ENCODE measurements at regions not wholly inside any gene's neighbourhood (a gene's known extent, or its start where the extent isn't known, plus 50 kb on each side); places are given as distances from the start of the nearest gene placed in this dataset.

- no peak for DNase-seq (ENCODE audit: low read depth)
These were observed 896.9 kb downstream of the CCSER2 start for GRCh38 chr10:85225311-85225710.

GRCh38 chr10:85226596-85226995, 898.2 kb downstream of the CCSER2 start:
- DNase-seq (ENCODE audit: low read depth) = no peak

- DNase-seq (ENCODE audit: low read depth) = no peak
These were observed 900.3 kb downstream of the CCSER2 start for GRCh38 chr10:85228726-85229125.

GRCh38 chr10:85231534-85232270, 903.3 kb downstream of the CCSER2 start:
- DNase-seq (ENCODE audit: low read depth) = no peak

- DNase-seq (ENCODE audit: low read depth) = no peak
These were observed 906.9 kb downstream of the CCSER2 start for GRCh38 chr10:85235258-85235657.

- no peak for DNase-seq (ENCODE audit: low read depth)
These were observed 910.3 kb downstream of the CCSER2 start for GRCh38 chr10:85238676-85239075.

GRCh38 chr10:85250304-85250703, 921.9 kb downstream of the CCSER2 start:
- DNase-seq (ENCODE audit: low read depth) = no peak

GRCh38 chr10:85256481-85256880, 928.1 kb downstream of the CCSER2 start:
- no peak for DNase-seq (ENCODE audit: low read depth)

- no peak for DNase-seq (ENCODE audit: low read depth)
These were observed 931.5 kb downstream of the CCSER2 start for GRCh38 chr10:85259908-85260307.

GRCh38 chr10:85262992-85263391, 934.6 kb downstream of the CCSER2 start:
- no peak for DNase-seq (ENCODE audit: low read depth)

- no peak for DNase-seq (ENCODE audit: low read depth)
These were observed 936.7 kb downstream of the CCSER2 start for GRCh38 chr10:85265121-85265520.

- DNase-seq (ENCODE audit: low read depth) = no peak
These were observed 938.4 kb downstream of the CCSER2 start for GRCh38 chr10:85266808-85267207.

GRCh38 chr10:85280014-85280413, 951.6 kb downstream of the CCSER2 start:
- no peak for DNase-seq (ENCODE audit: low read depth)

- no peak for DNase-seq (ENCODE audit: low read depth)
These were observed 956.7 kb downstream of the CCSER2 start for GRCh38 chr10:85284778-85285770.

GRCh38 chr10:85293483-85293882, 965.1 kb downstream of the CCSER2 start:
- no peak for DNase-seq (ENCODE audit: low read depth)

- no peak for DNase-seq (ENCODE audit: low read depth)
These were observed 983.4 kb downstream of the CCSER2 start for GRCh38 chr10:85311613-85312337.

GRCh38 chr10:85315657-85316056, 987.3 kb downstream of the CCSER2 start:
- DNase-seq (ENCODE audit: low read depth) = no peak

- no peak for DNase-seq (ENCODE audit: low read depth)
These were observed 987.9 kb downstream of the CCSER2 start for GRCh38 chr10:85316276-85316675.

- DNase-seq (ENCODE audit: low read depth) = no peak
These were observed 989.4 kb downstream of the CCSER2 start for GRCh38 chr10:85317827-85318226.

- DNase-seq (ENCODE audit: low read depth) = no peak
These were observed 990.7 kb downstream of the CCSER2 start for GRCh38 chr10:85318809-85319807.

- DNase-seq (ENCODE audit: low read depth) = no peak
These were observed 991.4 kb downstream of the CCSER2 start for GRCh38 chr10:85319826-85320225.

Measured in iris pigment epithelial cell (primary cell).